HG02588 (cell line): ENCODE measurements at regions not wholly inside any gene's neighbourhood (a gene's known extent, or its start where the extent isn't known, plus 50 kb on each side); places are given as distances from the start of the nearest gene placed in this dataset.
"Not testable (repeated sequence)": the region's sequence is repeated elsewhere in the genome, so short reads cannot be mapped to it uniquely, and the experiment has no call there.

ENCODE experiments used
- ATAC-seq: cut with Tn5 transposase; IDR thresholded peaks from one replicate; pipeline ENCODE4 v1.9.1; 2021; ENCODE audit warnings: mild to moderate bottlenecking, moderate library complexity; ENCODE audit not compliant: unreplicated experiment

DNA sequence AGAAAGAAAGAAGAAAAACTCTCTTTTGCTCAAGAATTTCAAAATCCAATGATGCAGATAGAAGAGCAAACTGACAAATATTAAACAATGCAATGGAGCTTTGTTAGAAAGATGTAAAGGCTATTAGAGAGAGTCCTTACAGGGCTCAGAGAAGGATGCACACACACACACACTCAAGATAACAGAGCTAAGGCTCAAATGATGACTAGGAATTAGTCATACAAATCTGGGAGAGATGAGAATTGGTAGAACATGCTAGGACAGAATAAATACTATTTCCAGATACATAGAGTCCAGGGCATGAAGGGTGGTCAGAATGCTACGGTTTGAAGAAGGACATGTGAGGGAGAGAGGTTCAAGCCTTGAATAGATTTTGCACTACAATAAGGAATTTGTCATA, 650.1 kb upstream of the MDGA2 start:
- ATAC-seq: no peak

DNA sequence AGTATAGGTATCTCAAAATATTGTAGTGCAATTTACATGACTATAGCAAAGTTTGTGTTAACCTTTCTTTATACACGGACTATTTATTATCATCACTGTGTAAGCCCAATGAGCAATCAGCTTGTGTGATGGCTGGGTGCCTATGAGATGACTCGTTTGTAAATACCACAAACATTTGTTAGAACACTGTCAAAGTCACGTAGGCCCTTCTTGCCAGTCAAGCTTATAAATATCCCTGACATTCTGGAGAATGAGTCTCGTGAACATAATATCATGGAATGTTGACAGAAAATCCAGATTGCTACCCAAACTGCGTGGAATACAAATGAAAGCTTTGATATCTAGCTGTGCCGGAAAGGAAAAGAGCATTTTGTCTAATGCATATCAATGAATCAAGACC, 648.3 kb upstream of the MDGA2 start:
- no peak for ATAC-seq

DNA sequence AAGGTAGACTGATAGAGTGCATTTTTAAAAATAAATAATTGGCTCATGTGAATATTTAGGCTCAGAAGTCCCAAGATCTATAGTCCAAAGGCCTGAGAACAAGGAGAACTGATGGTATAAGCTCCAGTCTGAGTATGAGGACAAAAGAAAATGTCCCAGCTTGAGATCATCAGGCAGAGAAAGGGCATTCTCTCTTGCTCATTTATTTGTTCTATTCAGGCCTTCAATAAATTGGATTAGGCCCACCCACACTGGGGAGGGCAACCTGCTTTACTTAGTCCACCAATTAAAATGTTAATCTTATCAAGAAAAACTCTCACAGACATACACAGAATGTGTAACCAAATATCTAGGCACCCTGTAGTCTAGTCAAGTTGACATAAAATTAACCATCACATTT, 644.4 kb upstream of the MDGA2 start:
- no peak for ATAC-seq

DNA sequence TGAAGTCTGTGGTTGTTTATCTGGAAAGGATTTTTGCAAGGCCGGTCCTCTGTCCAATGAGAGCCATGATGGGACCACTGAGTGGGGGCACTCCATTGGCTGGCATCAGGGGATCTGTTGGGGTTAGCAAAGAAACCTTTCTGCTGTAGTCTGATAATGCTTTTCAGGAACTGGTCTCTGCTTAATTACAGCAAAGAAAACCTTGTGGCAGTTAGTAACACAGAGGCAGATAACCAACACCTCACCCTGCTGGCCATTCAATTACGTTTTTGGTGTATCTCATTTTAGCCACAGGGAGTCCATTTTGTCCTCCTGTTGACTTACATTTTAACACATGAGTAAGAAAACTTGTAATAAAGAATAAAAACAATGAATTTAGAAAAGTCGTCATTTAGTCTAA, 629.3 kb upstream of the MDGA2 start:
- no peak for ATAC-seq

DNA sequence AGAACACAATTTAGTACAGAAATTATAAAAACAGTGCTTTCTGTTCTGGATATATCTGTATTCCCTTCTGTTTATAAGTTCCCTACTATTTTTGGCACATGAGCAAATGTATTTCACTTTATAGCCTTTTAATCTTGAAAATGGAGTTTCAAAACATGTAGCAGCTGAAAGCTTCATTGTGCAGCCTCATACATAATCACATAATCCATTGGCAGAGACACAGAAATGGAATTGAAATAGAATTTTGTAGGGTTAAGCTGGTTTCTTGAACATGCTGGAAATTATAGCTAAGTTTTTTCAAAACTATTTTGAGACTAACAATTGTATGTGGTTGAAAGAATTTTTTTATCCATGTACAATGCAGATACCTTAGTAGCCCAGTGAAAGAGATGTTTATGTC, 614.3 kb upstream of the MDGA2 start:
- ATAC-seq: no peak

DNA sequence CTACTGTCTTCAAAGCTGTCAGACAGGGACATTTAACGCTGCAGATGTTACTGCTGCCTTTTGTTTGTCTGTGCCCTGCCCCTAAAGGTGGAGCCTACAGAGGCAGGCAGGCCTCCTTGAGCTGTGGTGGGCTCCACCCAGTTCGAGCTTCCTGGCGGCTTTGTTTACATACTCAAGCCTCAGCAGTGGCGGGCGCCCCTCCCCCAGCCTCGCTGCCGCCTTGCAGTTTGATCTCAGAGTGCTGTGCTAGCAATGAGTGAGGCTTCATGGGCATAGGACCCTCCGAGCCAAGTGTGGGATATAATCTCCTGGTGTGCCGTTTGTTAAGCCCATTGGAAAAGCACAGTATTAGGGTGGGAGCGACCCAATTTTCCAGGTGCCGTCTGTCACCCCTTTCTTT, 609.8 kb upstream of the MDGA2 start:
- ATAC-seq: not testable (repeated sequence)

DNA sequence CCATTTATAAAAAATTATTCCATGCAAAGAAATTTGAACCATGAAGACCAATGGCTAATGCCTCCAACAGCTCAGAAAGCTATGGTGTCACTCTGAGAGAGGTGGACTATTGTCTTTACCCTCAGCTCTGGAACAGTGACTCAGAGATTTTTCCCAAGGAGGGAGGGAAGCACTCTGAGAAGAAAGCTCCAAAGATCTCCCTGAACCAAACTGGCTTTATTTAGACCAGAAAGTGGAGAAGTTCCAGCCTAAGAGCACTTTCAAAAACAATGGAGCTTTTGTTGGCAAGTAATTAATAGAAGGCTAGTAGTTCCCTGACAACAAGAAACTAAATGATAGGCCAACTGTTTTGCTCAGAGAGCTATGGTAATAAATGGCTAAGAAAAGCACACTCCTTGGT, 599.9 kb upstream of the MDGA2 start:
- ATAC-seq: no peak

DNA sequence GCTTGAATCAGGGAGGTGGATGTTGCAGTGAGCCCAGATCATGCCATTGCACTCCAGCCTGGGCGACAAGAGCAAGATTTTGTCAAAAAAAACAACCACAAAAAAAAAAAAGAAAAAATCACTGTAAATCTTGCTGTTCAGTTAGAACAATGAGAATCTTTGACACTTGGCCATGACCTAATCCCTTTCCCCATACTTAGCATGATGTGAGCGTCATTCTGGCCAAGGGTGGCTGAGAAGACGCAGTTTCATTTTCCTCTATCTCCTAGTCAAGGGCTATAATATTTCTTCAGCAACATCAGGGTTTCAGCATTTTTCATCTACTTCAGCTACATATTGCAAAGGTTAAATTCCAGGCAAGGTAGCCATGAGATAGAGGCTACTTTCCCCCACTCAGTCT, 599.4 kb upstream of the MDGA2 start:
- no peak for ATAC-seq

DNA sequence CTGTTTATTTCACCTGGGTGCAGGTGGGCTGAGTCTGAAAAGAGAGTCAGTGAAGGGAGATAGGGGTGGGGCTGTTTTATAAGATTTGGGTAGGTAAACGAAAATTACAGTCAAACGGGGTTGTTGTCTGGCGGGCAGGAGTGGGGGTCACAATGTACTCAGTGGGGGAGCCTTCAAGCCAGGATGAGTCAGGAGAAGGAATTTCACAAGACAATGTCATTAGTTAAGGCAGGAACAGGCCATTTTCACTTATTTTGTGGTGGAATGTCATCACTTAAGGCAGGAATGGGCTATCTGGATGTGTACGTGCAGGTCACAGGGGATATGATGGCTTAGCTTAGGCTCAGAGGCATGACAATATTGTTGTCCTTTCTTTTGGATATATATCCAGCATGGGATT, 592.5 kb upstream of the MDGA2 start:
- not testable (repeated sequence) for ATAC-seq

DNA sequence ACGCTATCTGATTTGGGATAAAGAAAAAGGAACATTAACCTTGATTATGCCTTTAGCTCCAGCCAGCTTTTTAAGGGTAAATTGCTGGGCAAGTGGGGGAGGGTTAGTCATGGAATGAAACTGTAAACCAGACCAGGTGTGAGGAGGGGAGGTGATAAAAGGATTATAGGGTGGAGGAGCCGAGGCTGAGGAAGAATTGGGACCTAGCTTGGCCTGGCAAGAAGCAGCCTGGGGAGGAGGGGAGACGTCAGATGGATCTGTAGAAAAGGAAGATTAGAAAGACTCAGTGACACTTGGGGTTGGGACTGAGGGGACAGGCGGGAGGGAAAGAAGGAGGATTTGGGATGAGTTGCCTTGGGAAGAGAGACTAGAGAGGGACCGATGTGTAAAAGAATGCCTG, 590.8 kb upstream of the MDGA2 start:
- ATAC-seq: not testable (repeated sequence)

DNA sequence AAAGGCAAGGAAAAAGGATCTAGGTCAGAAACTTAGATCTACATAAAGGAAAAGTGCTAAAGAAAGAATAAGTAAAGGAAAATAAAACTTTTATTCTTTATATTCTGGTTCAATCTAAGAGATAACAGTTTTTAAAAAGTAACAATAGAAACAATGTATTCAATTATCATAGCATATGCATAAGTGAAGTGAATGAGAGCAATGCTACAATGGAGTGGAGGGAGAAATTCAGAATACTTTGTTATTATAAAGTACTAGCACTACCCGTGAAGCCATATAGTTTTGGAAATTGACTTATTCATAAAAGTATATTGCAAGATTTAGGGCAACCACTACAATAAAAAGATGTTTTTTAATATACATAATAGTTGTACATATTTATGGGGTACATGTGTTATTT, 586.0 kb upstream of the MDGA2 start:
- no peak for ATAC-seq

DNA sequence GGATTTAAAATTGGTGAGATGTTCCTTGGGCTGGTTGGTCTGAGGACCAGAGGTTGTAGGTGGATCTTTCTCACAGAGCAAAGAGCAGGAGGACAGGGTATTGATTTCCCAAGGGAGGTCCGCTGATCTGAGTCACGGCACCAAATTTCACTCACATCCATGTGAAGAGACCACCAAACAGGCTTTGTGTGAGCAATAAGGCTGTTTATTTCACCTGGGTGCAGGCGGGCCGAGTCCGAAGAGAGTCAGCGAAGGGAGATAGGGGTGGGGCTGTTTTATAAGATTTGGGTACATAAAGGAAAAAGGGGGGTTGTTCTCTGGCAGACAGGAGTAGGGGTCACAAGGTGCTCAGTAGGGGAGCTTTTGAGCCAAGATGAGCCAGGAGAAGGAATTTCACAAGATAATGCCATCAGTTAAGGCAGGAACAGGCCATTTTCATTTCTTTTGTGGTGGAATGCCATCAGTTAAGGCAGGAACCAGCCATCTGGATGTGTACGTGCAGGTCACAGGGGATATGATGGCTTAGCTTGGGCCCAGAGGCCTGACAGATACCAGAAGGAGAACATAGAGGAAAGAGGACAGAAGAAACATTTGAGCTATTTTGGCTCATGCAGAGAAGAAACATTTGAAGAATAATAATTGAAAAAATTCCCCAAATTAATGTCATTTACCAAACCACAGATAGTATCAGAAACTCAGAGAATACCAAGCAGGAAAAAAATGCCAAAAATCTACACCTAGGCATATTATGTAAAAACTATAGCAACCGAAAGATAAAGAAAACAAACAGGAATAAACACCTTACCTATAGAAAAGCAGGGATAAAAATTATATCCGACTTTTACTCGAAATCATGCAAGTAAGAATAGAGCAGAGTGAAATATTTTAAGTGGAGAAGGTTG, 585.2 kb upstream of the MDGA2 start:
- ATAC-seq: not testable (repeated sequence)

DNA sequence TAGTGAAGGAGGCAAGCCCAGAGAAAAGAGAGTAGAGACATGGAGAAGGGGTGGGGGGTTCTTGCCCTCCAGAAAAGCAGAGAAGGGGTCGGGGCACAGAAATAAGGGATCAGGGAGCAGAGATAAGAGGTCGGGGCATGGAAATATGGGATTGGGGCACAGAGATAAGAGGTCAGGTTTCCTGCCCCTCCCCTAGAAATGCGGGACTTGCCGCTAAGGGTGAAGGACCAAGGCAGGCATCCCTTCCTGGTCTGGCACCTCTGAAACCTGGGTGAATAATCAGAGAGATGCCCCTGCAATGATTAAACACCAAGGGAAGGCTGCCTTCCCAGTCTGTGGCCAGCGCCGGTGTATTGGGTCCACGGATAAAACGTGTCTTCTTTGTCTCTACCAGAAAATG, 584.5 kb upstream of the MDGA2 start:
- ATAC-seq: not testable (repeated sequence)

DNA sequence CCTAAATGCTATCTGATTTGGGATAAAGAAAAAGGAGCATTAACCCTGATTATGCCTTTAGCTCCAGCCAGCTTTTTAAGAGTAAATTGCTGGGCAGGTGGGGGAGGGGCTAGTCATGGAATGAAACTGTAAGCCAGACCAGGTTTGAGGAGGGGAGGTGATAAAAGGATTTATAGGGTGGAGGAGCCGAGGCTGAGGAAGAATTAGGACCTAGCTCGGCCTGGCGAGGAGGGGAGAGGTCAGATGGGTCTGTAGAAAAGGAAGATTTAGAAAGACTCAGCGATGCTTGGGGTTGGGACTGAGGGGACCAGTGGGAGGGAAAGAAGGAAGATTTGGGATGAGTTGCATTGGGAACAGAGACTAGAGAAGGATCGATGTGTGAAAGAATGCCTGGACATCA, 583.8 kb upstream of the MDGA2 start:
- ATAC-seq: not testable (repeated sequence)

DNA sequence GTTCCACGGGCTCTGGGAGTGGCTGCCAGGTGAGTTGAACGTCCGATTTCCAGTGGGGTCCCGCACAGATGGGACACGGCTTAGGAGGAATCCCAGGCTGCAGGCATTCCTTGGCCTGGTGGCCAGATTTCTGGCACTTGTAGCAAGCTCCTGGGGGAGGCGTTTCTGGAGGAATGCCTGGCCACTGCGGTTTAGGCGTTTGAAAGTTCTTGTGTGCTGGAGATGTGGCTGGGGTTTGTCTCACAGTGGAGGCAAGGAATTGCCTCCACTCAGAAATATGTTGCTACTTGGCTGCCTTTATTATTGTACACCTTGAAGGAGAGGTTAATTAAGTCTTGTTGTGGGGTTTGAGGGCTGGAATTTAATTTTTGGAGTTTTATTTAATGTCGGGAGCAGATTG, 583.3 kb upstream of the MDGA2 start:
- ATAC-seq: not testable (repeated sequence)

DNA sequence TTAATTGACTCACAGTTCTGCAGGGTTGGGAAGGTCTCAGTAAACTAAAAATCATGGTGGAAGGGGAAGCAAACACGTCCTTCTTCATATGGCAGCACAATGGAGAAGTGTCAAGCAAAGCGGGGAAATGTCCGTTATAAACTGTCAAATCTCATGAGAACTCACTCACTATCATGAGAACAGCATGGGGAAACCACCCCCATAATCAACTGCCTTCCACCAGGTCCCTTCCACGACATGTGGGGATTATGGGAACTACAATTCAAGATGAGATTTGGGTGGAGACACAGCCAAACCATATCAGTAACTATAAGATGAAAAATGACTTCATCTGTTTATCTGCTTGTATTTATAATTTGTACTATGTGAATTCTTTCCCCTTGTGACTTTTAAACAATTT, 577.6 kb upstream of the MDGA2 start:
- no peak for ATAC-seq

DNA sequence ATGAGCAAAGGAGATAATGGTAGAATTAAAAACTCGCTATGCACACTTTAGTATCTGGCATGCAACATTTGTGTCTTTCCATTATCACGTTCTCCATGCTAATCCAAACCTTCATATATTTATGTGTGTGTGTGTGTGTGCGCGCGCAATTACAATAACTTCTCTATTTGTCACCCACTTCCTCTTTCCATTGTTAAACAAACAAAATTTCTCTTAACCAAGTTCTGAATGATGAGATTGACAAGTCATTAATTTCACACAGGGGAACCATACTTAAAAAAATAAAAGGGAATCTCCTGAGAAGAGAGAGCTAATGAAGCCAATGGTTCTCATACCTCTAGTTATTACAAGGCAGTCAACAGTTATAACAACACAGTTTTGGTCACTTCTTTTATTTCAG, 575.9 kb upstream of the MDGA2 start:
- ATAC-seq: no peak

DNA sequence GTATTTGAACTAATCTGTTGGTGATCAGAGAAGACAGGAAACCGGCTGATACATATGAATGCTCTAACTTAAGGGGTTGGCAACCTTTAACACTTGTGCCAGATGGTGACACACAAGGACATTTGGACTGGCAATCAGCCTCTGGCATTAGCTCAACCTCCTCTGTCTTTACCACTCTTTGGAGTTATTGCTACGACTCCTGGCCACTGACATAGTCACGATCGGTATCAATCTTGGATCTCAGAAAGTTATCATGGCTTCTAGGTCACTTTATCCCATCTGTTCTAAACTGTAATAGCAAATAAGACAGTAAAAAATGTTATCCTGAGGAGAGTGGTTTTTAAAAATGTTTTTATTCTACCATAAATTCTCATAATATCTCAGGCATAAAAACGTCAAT, 575.2 kb upstream of the MDGA2 start:
- no peak for ATAC-seq

DNA sequence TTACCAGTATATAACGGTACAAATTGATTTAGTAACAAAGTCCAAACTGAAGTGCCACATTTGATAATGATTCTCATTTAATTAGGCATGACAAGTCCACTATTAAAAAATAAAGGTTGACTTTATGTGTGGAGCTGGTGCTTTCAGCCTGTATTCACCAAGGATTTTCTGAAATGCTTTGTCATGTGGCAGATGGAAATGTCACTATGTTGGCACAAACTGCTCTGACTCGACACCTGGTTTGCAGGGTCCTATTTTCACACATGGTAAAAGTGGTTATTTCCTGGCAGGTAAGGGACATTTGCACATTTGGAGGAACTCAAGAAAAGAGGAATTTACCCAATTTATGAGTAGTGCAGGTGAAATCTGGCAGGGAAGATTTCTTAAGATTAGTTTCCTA, 572.6 kb upstream of the MDGA2 start:
- ATAC-seq: no peak

DNA sequence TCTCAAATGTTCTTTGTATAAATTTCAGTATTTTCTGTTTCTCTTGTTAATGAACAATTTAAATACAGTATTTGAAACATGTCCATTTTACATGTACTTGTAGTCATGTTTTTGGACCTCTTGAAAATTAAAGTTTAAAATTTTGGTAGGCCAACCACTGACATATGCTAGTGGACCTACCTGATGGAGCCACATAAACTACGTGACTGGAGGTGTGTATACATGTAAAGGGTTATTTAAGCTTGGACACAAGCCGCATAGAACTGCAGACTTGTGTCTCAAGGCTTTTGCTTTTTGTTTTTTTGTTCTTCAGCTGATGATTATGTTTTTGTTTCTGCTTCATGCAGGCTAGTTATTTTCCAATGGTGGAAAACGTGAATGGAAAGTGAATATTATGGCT, 568.5 kb upstream of the MDGA2 start:
- no peak for ATAC-seq

DNA sequence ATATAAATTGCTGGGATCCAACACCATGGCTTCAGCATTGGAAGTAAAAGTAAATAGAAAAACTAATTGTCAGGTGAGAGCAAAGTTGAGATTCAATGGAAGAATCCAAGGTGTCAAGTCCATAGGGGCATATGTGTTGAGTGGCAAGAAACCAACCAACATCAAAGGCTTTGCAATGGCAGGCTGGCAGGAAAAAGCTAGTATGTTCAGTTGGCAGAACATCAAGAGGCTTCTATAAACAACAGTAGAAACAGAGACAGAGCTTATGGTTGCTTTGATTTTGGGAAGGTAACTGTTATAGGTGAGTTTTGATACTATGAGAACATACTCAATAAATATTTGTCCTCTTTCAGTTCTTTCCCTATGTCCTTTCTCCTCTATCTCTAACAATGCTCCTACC, 553.7 kb upstream of the MDGA2 start:
- no peak for ATAC-seq

DNA sequence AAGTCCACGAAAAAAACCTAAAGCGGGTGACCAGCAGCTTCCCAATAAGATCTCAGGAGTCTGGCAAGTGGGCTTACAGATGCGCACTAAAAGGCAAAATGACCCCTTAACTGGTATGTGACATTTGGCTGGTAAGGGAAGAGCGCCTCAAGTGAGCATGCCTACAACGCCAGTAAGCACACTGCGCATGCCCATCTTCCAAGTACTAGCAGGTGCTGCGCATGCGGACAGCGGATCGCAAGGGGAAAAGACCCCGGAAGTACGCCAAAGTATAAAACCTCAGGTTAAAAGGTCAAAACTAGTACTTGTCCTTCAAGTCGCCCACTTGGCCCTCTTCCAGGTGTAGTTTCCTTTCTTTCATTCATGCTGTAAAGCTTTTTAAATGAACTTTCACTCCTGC, 518.5 kb upstream of the MDGA2 start:
- ATAC-seq: no peak

DNA sequence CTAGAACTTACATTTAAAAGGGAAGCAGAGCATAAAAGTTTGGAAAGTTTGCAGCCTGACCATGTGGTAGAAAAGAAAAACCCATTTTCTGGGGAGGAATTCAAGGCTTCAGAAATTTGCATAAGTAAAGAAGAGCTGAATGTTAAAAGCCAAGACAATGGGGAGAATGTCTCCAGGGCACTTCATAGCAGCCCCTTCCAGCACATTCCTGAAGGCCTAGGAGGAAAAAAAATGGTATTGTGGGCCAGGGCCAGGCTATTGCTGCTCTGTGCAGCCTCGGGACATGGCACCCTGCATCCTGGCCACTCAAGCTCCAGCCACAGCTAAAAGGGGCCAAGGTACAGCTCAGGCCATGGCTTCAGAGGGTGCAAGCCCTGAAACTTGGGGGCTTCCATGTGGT, 474.2 kb upstream of the MDGA2 start:
- ATAC-seq: not testable (repeated sequence)
